Activated CD8-positive, alpha-beta memory T cell treated with anti-CD3 and anti-CD28 coated beads for 4 hours (primary cell): ENCODE measurements at regions not wholly inside any gene's neighbourhood (a gene's known extent, or its start where the extent isn't known, plus 50 kb on each side); places are given as distances from the start of the nearest gene placed in this dataset.
"Not testable (repeated sequence)": the region's sequence is repeated elsewhere in the genome, so short reads cannot be mapped to it uniquely, and the experiment has no call there.

Experiments
- DNase-seq, 2 donors: peaks; one replicate each; pipeline ENCODE4 v3.0.0-alpha.2; 2020; ENCODE audit warnings: low read depth in 2 of 2

DNA sequence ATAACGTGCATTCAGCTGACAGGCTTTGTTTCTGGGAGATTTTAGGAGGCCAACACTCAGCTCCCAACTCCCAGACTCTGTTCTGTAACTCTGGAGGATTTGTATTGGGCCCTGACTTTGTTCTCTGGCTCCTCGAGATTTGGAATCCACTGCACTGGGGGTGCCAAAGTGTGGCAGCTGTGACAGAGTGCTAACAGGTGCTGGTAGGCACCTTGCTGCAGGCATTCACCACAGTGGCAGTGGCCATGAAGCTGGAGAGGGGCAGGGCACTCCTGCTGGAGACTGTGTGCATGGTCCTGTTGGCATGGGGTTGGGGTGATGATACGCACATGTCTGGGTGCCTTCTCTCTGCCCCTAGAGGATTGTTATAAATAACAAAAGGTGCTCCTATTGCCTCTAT, 1094.9 kb upstream of the SLIT2 start:
- DNase-seq: no peak

DNA sequence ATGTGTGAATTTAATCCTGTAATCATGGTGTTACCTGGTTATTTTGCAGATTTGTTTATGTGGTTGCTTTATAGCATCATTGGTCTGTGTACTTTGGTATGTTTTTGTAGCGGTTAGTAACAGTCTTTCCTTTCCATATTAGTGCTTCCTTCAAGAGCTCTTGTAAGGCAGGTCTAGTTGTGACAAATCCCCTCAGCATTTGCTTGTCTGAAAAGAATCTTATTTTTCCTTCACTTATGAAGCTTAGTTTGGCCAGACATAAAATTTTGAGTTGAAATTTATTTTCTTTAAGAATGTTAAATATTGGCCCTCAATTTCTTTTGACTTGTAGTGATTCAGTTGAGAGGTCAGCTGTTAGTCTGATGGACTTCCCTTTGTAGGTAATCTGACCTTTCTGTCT, 1096.1 kb upstream of the SLIT2 start:
- DNase-seq: no peak

DNA sequence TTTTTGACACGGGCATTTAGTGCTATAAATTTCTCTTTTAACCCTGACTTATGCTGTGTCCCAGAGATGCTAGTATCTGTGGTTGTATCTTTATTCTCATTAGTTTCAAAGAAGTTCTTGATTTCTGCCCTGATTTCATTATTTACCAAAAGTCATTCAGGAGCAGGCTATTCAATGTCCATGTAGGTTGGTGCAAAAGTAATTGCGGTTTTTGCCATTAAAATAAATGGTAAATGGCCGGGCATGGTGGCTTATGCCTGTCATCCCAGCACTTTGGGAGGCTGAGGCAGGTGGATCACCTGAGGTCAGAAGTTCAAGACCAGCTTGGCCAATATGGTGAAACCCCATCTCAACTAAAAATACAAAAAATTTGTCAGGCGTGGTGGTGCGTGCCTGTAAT, 1097.4 kb upstream of the SLIT2 start:
- DNase-seq: not testable (repeated sequence)

DNA sequence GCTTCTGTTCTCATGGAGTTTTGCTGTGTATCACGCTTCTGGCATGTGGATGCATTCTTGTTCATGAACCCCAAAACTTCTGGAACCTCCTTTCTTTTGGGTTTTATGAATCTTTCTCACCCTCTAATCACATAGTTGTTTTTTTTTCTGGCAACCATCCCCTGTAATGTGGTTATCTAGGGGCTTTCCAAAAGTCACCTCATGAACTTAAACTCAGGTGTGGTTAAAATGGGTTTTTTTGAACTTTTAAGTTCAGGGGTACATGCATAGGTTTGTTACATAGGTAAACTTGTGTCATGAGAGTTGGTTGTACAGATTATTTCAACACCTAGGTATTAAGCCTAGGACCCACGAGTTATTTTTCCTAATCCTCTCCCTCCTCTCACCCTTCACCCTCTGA, 1099.4 kb upstream of the SLIT2 start:
- DNase-seq: no peak

DNA sequence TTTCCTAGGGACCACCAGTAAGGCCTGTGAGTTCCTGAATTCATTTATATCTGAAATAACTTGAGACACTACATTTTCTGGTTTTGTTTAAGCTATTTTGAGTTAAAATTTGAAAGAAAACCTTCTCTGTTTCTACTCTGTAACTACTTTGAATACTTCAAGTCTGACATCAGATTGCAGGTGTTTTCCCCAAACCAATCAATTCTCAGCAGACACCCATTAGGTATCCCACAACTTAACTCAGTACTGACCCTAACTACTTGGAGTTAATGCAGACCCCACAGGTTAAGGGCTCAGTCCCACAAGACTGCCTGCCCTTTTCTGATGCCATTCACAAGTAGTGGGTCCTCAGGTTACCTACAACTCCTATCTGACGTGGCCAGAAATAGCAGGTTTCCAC, 1100.0 kb upstream of the SLIT2 start:
- no peak for DNase-seq

DNA sequence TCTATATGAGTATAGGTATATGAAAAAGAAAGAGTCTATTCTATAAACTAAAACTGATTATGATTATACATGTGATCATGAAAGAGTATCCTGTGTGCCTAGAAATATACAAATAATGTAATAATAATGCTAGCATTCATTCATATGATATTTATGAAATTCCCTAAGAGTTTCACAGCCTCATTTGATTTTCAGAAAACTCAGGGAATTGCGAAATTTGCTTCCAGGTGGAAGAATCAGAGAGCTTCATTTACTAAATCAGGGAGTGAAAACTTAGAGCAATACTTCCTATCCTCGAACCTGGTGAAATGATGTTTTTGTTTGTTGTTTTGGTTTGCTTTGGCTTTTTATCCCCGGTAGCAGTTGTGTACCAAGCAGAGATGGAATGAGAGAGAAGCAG, 1105.7 kb upstream of the SLIT2 start:
- no peak for DNase-seq

DNA sequence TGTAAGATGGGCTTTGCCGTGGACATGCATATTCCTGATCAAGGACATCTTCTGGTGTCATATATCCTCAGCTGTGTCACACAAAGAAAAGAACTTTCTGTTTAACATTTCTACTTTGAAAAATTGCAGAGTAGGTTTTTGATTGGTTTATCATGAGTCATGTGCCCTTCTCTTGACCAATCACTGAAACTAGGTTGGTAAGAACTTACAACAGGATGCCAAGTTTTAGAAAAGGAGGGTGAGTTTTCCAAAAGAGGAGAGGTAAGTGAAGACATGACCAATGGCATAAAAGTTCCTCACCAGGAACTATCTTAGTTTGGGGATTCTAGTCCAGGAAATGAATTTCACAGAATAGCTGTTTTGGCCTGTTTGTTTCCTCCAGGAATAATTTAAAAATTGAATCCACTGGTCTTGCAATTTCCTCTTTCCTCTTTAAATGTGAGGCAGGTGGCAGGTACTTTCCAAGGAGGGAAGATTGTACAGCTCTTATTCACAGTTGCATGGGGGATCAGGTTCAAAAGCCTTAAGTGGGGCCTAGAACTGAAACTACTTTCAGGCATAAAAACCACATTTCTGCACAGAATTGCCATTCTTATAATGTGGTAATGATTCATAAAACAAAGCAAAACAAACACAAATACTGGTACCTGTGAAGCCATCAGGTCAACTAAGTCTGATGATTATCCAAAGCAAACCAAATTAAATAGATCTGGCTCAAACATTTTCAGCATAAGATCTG, 1114.5 kb upstream of the LCORL start:
- DNase-seq: no peak

DNA sequence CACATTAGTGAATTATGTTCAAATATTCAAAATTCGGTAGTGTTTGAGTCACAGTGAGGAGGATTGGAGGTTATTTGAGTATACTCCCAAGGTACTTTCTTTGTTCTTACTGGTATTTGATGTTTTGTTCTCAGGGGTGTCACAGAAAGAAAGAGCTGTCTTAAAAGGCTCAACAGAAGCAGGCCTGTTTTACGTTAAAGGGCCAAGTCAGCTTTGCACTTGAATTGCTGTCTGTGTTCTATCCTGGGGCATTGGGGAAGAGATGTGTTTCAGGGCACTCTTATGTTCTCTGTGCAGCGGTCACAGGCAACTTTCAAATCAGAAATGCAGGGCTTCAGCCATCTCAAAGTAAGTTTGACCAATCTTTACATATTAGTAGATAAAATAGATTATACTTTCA, 1113.1 kb upstream of the LCORL start:
- DNase-seq: no peak

DNA sequence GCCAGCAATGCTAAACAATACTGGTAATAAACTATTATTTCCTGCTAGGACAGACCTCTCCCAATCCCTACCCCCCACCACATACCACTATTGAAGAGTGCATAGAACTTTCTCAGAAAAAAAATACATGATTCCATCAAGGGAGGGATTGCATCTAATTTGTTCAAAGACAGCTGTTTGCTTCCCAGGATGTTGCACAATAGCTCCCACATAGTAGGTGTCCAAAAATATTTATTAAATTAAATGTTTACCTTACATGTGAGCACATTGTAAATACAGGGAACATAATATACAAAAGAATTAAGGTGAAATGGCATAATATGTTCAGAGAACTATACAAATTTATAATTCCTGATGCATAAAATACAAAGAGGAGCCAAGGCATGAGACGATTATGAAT, 1111.8 kb upstream of the LCORL start:
- no peak for DNase-seq

DNA sequence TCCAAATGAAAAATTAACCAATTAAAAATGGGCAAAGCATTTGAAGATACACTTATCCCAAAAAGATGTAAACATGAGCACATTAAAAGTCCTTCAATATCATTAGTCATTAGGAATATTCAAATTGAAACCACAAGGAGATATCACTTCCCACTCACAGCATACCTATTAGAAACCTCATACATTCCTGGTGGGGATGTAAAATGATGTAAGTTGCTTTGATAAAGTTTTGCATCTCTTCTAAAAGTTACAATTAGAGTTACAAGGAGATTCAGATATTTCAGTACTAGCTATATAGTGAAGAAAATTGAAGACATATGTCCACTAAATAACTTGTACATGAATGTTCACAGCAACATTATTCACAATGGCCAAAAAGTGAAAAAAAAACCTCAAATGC, 1109.3 kb upstream of the LCORL start:
- no peak for DNase-seq

DNA sequence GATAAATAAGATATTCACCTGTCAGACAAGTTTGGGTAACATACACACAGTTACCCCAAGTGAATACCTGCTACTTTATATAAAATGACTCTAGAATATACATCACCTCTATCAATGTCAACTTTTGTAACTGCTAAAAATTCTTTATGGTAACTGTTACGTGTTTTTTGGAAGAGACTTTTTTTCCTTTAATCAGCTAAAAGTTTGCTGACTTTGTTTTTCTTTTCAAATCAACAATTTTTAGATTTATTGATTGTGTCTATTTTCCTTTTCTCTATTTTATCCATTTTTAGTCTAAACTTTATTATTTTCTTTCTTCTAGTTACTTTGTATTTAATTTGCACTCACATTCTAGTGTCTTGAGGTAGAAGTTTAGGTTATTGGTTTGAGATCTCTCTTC, 1106.6 kb upstream of the LCORL start:
- no peak for DNase-seq

DNA sequence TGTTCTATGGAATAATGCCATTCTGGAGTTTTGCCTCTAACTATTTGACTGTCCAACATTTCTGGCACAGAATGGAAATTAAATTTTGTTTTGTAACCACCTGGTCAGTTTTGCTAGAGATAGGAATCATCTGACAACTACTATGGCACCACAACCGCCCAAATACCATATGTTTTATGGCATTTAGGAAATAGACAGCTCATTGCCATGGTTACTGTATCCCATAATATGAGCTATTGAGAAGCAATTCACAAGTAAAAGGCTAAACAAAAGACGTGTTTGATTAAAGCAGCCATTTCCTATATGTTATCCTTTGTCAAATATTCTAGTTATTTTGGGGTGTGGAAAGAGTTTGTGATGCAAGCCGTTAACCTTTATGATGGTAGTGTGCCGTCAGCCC, 1105.3 kb upstream of the LCORL start:
- DNase-seq: no peak

DNA sequence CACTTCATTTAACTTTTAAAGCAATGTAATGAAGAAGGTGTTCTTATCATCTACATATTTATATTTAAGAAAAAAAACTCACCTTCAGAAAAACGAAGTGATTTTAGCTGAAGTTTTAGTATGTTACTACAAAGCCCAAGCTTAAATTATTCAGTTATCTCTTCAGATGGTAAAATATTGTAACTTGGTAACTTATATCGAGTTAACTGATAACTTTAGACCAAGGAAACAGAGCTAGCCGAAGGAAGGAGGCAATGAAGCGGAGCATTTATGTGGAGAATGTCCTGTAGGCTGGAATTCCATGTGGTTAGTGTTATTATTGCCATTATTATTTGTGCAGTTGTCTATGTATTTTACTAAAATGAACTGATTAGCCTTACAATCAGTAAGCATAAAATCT, 1102.1 kb upstream of the LCORL start:
- DNase-seq: no peak

DNA sequence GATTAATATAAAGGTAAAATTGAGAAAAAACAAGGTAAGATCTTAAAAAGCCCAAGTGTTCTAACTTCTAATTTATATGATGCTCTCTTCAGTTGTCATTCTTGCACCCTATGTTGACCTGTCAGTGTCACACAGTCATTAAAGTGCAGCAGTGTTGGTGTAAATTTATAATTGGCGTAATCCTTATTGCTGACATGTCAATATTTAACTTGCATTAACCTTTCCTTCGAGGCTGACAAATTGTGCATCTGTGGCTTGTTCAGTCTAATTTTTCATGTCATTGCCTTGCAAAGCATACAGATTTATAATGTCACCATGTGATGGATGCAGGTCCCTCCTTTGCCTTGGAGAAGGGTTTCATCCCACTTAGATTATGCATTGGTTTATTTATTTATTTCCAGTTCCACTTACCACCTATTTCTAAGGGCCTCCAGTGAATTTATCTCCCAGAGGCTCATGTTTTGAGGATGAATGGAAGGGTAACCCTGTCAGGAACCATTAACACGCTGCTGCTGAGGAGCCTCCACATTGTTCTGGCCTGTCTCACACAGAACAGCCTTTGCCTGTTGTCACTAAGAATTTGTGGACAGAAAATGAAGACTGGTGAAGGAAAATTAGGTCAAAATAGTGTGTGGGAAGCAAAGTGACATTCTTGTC, 1098.5 kb upstream of the LCORL start:
- DNase-seq: no peak

DNA sequence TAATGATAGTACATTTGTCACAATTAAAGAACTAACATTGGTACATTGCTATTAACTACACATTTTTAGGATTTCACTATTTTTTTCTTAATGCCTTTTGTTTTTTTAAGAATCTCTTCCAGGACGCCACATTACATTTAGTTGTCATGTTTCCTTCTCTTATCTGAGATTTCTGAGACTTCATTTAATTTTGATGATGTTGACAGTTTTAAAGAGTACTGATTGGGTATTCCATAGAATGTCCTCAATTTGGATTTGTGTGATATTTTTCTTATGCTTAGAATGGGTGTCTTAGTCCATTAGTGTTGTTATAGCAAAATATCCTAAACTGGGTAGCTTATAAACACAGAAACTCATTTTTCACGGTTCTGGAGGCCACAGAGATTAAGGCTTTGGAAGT, 1095.5 kb upstream of the LCORL start:
- no peak for DNase-seq

DNA sequence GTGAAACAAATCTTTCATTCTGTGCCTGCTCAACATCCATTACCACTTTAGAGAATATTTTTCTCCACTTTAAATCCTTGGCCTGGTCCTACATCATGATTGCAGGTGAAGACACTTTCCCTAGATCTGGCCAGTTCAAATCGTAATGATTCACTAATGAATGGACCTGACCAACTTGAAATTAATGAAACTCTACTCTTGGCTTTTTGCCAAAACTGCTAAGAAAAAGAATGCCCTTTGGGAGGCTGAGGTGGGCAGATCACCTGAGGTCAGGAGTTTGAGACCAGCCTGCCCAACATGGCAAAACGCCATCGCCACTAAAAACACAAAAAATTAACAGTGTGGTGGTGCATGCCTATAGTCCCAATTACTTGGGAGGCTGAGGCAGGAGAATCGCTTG, 1082.6 kb upstream of the LCORL start:
- DNase-seq: no peak

DNA sequence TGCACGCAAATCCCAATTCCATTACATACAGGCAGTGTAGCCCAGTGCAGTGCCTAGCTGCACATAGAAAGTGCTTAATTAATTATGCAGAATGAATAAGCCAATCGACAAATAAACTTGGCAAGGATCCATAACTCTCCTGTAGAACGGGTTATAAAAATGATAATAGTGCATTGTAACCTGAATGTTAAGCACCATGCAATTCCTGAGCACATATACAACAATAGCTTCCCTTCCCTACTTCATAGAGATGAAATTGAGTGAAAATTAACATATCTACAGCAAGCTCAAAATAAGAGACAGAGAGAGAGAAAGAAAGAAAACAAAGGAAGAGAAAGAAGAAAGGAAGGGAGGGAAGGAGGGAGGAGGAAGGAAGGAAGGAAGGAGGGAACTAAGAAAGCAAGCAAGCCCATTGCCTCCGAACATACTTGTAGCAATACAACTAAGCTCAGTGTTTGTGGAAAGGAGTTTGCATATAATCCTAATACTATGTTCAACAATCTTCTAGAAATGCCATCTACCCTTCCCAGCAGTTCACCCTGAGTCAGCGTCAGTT, 1074.0 kb upstream of the LCORL start:
- DNase-seq: no peak

DNA sequence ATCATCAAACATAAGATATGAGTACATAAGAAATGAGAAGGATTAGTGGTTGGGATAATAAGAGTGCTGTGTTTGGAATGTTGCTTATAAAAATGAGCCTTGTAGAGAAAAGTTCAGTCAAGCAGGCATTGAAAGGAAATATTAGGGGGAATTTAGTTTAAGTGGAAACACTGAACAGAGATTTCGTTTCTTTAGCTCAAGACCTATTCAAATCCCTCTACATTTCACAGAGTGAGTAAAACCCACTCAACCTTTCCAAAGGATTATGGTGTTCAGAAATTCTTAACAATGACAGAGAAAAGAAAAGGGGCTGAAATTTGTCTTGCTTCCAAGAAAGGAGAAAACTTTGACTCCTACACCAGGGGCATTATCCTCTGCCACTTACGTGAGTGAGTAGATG, 1072.4 kb upstream of the LCORL start:
- DNase-seq: no peak

DNA sequence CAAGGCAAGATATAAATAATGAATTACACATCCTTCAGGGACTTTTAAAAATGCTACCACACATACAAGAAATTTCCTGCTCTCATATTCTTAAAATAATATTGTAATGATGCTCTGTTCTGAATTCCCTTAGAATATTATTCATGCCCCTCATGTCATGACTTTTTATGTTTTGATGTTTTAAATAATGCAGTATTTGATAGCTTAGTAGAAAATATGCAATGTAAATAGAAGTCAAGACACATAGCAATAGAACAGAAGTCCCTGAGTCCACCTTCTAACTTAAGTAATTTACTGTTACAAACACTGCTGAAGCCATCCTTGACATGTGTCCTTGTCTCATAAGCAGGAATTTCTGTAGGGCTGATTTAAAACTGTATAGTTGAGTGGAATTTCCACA, 1071.2 kb upstream of the LCORL start:
- DNase-seq: no peak

DNA sequence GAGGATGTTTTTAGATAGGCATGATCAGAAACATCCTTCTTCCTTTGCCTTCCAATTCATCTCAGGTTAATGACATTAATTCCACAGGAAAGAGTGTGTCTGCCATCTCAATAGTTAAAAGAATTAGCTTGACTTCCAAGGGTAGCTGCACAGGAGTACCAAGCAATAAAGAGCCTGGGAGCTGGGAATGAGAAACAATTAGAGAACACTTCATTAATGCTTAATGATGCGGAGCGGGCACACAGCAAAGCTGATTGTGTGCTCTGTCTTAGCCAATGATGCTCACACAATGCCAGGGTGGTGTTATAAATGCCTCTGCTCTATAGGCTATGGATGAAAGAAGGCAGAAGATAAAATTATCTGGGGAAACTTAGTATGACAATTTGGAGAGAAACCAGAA, 1052.5 kb upstream of the LCORL start:
- DNase-seq: no peak

DNA sequence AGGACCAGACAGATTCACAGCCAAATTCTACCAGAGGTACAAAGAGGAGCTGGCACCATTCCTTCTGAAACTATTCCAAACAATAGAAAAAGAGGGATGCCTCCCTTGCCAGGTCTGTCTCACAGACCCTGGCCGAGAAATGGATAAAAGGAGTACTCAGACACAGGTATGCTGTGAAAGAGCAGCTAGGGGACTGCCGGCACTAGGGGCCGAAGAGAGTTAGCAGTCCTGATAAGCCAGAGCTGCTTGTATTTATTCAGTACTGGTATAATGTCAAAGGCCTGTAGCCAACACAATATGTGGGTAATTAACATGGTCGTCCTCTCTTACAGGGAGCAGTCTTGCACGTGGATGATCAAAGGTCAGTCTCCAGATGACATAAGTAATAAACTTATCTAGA, 1042.1 kb upstream of the LCORL start:
- no peak for DNase-seq

DNA sequence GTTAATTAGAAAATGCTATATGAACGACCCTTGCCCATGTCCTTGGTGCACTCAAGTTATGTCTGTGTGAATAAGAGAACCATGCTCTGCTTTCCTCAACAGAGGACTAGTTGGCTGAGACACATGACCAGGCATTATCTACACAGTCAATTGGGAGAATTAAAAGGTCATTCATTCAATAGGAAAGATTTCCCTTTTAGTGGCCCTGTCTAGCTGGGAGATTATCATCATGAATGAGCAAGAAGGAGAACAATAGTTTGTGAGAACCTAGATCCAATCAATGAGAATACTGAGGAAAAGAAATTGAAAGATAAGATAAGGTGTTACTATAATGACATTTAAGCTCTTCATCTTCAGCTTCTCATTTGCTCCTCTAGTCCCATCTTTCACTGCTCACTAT, 1033.4 kb upstream of the LCORL start:
- no peak for DNase-seq

DNA sequence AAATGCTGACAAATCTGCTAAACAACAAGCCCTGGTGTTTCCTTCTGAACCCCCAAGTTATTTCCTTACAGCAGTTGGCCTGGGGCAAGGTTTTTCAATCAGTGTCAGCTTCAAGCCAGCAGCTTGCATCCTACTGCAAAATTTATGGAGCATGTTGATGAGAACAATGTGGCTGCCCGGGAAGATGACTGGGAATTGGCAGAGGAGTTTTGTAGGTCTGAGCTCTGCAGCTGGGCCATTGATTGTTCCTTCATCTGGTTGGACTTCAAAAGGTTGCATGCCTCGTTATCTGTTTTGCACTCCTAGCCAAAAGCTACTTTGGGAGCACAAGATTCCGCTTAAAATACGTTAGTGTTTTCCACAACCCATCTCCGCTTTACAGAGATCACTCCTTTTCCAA, 1030.3 kb upstream of the LCORL start:
- DNase-seq: no peak
